Suppressor macrophage treated with lipopolysaccharide for 4 hours (primary cell): ENCODE measurements at regions not wholly inside any gene's neighbourhood (a gene's known extent, or its start where the extent isn't known, plus 50 kb on each side); places are given as distances from the start of the nearest gene placed in this dataset.
"Not testable (repeated sequence)": the region's sequence is repeated elsewhere in the genome, so short reads cannot be mapped to it uniquely, and the experiment has no call there.

Experiments used
- DNase-seq: peaks from one replicate; pipeline ENCODE4 v3.0.0-alpha.2; 2020

DNA sequence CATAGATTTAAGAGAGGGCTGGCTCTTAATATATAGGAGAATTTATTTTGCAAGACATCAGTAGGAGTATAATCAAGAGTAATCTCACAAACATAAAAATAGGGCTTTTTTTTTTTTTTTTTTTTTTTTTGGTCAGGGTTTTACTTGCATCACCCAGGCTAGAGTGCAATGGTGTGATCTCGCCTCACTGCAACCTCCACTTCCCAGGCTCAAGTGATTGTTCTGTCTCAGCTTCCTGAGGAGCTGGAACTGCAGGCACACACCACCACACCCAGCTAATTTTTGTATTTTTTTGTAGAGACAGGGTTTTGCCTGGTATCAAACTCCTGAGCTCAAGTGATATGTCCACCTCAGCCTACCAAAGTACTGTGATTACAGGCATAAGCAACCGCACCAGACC is 535.3 kb downstream of the CCSER2 start:
- DNase-seq, result no peak

DNA sequence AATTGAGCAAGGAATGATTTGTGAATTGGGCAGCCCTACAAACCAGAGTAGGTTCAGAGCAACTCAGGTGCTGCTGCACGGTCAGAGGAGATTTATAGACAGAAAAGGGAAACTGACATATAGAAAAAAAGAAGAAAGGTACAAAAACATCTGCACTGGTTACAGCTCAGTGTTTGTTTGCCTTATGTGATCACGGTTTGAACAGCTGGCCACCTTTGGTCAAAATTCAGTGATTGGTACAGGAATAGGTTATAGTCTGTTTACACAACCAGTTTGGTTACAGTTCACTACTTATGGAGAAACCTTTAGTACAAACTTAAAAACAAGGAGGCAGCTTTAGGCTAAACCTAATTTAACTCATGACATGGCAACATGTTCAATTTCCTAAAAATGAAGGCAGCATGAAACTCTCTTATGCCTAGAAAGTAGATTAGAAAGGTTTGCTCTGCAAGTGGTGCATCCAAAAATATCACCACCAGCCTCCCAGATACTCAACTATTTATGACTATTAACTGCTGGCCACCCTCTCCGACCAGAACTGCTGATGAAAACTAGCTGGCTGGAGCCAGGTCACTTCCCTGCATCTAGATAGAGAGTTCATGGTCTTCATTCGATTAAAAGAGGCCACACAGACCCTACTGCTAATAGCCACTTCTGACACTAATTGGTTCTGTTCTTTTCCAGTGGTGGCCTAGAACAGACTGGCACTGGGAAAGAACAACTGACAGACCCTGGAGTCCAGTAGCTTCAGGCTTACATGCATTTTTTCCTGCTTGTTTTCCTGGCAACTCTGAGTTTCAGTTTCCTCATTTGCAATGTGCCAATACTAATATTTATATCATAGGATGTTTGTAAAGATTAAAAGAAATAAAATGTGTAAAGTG is 548.0 kb downstream of the CCSER2 start:
- DNase-seq, result no peak

DNA sequence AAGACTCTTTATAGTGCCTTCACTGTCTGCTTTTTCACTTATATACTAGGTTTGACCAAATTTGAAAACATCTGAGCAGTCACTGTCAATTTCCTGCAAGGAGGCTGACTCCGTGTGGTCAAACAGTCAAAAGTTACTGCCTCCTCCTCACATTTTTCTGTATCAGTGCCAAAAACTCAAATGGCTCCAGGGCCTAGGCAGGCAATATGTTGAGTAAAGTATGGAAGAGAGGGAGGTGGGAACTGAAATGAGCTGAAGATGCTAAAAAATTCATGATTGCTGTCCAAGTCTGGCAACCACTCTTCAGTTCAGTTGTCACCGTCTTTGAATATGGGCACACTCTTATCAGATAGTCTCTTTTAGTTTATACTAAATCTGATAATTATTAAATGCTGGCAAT is 551.6 kb downstream of the CCSER2 start:
- no peak for DNase-seq

DNA sequence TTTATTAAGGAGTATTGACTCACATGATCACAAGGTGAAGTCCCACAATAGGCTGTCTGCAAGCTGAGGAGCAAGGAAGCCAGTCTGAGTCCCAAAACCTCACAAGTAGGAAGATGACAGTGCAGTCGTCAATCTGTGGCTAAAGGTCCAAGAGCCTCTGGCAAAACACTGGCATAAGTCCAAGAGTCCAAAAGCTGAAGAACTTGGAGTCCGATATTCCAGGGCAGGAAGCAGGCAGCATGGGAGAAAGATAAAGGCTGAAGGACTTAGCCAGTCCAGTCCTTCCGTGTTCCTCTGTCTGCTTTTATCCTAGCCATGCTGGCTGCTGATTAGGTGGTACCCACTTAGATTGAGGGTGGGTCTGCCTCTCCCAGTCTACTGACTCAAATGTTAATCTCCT is 553.3 kb downstream of the CCSER2 start:
- DNase-seq, result not testable (repeated sequence)

DNA sequence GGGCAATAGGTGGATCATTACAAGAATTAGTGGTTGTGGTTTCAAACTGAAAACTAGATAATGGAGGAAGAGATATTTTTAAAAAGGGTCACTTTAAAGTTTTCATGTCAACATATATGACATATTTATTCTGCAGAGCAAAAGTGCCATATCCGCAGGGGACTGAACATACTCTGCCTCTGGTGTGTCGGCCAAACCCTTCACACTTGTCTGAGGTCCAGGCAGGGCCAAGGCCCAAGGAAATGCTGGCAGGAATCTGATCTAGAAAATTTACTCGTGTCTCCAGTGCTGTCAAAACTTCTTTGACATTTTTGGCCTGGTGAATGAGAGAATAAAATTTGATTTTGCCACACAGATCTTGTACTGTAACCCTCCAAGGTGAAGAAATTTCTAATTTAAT is 562.3 kb downstream of the CCSER2 start:
- DNase-seq, result no peak

DNA sequence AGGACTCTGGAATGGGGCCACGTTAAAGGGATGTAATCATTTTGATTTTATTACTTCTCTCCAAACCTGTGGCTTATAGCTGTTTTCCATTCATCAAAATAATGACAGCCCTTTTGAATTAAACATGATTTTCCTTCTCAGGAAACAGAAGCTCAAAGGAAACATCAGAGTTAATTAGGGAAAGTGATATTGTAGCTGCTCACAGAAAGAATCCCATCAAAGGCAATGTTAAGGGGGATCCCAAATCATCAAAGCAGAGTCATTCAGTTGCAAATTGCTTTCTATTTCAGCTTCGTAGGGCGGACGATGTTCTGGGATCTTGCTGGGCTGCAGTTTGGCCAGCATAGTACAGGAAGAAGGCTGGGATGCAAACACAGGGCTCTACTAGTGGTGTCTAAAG is 563.2 kb downstream of the CCSER2 start:
- no peak for DNase-seq

DNA sequence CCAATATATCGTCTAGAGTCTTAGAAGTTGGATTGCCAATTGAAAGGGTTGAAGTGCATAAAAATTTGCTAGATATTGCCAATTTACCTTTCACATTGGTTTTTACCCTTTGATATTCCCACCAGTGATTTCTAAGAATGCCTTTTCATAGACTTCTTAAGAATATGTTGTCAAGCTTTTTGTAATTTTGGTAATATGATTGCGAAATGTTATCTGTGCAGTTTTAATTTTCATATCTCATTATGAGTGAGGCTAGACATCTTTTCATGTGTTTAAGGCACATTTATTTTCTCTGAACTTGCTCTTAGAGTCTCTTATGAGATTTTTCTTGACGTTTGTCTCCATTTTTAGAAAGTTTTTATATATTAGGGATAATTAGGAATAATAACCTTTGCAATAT is 567.2 kb downstream of the CCSER2 start:
- no peak for DNase-seq

DNA sequence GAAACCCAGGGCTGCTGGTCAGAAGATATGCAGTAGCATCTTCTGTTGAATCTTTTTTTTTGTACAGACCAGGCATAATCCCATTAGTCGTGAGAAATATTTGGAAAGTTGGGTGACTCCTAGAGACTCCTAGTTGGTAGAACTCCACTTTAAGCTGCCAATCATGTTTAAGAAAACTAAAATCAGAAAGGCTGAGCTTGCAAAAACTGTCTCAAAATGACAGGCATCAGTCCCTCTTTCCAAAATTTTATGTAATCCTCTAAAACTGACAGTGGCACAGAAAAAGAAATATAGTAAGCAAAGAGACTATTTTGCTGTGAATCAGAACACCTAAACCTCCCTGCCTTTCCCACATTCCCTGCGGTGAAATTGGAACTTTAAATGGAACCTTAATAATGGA is 568.5 kb downstream of the CCSER2 start:
- no peak for DNase-seq

DNA sequence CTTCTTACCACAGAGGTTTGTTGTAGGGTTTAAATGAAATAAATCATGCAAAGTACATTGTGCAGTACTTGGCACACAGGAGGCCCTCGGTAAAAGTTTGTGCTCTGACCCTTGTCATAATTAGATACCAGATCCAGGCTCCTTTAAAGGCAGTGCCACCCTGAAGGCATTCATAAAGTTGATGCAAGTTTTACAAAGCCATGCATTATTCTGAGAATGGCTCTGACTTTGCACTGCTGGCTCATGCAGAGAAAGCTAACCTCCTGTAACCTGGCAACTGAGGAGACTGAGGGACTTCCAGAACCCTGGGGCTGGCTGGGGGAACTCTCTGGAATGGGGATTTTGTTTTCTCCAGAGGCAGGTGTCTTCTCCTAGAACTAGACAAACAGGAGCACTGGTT is 570.9 kb downstream of the CCSER2 start:
- no peak for DNase-seq

DNA sequence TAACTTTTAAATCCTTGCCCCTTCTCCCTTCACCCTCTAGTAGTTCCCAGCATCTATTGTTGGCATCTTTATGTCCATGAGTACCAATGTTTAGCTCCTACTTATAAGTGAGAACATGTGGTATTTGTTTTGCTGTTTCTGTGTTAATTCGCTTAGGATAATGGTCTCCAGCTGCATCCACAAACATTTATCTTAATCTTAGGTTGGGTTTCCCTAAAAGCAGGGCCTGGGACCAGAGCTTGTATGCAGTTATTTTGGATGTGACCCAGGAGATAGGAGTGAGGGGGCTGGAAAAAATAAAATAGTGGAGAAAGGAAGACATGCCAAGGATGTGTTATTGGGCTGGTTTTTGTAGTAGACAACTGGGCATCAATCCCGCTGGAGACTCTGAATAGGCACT is 571.8 kb downstream of the CCSER2 start:
- DNase-seq, result no peak

DNA sequence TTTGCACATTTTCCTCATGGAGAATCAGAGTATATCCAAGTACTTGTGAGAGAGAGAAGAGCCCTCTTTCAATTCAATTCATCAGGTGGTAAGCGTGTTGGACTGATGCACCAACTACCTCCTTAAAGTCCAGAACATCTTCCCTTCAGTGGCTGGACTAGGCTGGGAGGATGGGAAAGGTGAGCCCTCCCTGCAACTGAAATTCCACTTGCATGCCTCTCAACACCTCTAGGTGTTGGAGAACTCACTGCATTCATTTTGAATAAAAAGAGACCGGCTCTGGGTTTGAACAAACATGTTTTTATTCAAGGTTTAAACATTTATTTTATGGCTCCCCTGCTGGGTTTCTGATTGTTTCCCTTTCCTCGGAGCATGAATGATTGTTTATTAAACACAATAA is 573.5 kb downstream of the CCSER2 start:
- no peak for DNase-seq

DNA sequence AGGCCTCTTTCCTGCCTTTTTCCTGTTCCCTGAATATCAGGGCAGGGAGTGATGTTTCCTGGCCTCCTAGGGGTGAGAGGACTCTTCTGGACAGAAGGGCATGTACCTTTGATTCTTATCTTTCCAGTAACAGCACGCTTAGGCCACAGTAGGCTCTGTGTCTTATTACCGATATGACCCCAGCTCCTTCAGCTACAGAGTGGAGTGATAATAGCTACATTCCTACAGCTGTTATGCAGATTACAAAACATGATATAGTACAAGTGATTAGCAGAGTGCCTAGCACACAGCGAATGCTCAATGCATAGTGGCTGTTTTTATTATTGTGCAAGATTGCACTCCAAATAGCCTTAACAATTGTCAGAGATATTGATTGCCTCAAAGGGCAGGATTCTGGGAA is 574.2 kb downstream of the CCSER2 start:
- no peak for DNase-seq

DNA sequence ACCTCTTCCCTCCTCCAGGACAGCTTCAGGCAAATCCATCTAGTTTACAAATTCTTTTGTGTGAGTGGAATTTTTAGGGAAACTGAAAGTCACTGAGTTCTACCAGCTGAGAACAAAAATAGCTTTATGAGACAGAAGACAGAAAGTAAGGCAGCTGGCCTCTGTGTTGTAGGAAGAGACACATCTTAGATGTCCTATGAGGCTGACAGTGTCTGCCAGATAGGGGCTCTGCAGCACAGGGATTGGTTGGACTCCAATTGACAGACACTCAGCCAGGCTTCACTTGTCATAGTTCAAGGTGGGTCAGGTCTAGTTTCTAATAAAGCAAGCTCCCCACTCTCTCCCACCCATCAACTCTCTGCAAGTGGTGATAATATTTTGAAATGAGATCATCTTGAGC is 574.9 kb downstream of the CCSER2 start:
- DNase-seq, result no peak

DNA sequence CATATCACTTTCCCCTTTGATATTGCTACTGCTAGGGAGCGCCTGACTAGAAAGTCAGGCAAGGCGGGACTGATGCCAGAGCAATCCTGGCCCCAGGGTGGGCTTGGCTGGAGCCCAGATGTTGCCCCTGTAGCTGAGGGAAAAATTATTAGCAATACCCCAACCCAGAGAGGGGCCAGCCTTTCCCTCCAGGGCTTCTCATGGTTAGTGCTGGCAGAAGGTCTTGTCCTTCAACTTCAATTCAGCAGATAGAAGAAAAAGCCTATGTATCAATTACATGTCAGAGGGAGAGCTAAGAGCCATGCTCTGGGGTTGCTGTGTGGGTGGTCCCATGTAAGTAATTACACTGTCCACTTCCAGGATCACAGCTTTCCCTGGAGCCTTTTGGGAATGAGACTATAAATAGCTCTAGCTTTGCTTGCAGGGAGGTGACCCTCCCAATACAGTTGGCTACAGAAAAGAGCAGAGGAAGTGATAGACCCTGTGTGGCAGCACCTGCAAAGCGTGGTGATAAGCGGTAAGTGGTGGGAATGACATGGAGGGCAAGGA is 579.1 kb downstream of the CCSER2 start:
- no peak for DNase-seq

DNA sequence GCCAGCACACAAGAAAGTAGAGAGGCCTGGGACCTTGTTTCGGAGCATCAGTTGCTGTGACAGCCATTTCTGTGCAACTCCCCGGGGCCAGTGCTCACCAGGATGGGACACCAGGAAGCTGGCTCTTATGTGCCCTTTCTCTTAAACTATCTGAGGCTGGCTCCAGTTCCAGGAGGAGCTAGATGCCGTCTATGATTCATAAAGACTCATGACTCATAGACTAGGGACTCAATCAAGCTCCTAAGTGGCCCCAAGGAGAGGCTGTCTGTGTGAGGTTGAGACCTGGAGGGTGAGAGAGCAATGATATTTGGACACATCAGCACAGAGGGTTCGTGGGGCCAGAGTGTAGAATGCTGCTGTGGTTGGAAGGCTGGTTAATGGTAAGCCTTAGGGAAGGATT is 580.1 kb downstream of the CCSER2 start:
- no peak for DNase-seq

DNA sequence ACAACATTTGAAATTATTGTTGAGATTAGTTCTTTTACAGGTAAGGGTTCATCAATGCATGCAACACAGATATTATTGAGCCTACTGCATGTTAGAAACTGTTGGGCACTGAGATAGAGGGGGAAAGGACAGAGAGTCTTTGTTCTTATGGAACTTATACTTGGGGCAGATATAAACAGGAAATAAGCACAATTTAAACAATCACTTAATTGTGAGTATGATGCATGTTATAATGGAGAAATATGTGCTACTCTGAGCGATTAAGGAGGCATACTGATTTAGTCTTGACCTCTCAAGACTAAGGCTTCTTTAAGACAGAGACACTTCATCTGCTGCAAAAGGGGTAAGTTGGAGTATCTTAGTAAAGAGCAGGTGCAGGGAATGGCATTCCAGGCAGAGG is 593.3 kb downstream of the CCSER2 start:
- DNase-seq, result no peak

DNA sequence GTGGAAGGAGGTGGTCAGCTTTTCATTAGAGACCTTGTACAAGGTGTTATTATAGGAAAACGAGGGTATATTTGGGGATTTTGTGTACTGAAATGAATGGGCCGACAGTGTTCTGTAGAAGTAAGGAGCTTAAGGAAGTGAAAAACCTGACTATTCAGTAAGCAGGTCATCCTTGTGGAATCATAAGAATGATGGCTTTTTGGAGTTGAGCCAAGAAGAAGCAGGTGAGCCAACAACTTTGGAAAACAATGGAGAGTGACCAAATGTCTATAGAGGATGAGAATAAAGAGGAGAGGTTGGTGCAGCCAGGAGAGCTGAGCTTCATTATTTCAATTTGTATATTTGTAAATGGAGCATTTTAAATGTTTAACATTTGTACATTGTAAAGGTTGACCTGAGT is 595.7 kb downstream of the CCSER2 start:
- no peak for DNase-seq

DNA sequence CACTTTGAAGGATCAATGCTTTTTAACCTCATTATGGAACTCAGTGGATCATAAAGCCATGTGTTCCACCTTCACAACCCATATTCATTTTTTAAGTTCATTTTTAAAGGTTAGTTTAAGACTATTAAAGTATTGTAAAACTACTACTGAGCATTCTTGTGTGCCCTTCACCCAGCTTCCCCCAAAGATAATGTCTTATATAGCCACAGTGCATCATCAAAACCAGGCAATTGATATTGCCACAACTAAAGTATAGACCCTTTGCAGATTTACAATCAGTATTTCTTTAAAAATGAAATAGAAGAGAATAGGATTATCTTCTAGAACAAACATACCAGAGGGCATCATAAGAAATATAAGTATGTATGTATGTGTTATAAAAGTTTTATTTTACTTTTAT is 597.1 kb downstream of the CCSER2 start:
- no peak for DNase-seq

DNA sequence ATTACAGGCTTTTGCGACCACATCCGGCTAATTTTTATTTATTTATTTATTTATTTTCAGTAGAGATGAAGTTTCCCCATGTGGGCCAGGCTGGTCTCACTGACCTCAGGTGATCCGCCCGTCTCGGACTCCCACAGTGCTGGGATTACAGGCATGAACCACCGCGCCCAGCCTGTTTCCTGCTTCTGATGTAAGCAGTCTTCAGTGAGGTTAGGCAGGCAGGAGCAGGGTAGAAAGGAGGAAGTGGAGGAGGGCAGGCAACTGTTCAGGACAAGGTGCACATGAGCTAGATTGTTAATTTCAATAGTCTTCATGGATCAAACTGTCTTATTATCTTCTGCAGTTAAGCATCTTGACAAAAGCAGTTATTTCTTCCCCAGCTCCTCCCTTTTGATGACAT is 605.0 kb downstream of the CCSER2 start:
- no peak for DNase-seq

DNA sequence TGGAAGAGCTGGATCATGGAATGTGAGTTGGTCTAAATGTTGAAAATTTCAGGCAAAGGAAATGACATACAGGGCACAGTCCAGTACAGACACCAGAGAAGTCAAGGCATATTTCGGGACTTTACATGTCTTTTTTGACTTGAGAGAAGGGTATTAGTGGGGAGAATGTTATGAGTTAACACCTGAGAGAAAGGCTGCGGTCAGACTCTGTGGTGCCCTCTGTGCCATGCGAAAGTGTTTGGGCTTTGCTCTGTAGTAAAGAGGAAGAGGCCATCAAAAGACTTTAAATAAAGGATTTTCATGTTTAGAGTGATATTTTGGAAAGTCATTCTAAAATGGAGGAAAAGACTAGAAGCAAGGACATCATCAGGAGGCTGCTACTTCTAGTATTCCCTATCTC is 607.4 kb downstream of the CCSER2 start:
- DNase-seq, result no peak

DNA sequence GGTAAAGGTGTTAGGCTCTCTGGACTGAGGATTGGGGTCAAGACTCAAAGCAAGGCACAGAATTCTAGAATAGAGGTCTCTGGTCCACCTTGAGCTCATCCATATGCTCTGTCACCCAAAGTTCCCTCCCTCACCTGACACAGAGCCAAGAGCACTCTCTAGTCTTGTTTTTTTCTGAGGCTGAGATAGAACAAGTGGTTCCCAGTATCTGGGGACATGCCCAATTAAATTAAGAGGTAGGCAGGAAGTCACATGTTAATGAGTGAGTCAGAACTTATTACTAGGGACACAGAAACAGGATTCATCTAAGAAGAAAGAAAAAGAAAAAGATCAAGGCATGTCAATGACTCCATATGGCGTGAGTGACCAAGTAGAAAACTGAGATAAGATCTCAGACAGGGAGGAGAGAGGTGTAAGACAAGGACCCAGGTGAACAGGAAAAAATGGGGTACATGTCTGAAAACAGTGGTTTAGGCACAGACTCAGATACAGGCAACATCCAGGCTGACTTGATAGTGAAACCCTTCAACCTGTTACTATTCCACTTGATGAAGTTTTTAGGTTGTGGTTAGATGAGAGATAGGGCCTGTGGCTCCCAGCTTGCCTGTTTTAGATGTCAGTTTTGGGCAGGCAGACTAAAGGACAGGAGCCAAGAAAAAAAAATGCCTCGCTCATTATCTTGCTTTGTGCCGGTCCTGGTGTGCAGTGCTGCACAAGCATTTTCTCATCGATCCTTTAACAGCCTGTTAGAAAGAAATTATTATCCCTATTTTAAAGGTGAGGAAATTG is 609.9 kb downstream of the CCSER2 start:
- no peak for DNase-seq

DNA sequence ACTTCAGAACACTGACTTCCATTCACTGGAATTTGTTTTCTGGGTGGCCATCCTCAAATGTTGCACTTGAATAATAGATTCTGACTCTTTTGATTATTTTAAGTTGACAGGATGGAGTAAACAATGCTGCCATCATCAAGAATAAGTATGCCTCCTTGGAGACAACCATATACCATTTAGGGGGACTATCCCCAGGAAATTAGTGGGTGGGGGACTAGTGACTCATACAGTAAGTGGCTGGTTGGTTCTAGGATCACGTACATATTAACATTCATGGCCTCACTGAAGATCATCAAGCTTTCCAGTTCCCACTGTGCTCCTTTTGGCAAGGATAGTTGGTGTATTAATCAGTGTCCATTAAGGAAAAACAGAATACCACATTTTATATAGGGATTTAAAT is 615.2 kb downstream of the CCSER2 start:
- no peak for DNase-seq

DNA sequence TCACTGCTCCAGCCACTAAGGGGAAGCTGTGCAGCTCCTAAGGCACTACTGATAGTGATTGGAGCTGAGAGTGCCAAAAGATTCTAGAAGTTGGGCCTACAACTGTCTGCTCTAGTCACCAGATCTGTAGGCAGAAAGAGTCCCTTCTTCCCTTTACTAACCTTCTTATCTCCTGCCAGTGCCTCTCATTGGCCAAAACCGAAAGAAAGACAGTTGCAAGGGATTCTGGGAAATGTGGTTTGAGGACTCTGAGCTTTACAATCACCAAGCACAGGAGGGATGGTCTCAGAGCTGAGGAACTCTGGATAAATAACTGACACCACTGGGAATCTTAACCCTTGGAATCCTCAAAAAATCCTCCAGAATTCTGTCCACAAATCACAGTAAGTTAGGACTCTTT is 615.8 kb downstream of the CCSER2 start:
- no peak for DNase-seq

DNA sequence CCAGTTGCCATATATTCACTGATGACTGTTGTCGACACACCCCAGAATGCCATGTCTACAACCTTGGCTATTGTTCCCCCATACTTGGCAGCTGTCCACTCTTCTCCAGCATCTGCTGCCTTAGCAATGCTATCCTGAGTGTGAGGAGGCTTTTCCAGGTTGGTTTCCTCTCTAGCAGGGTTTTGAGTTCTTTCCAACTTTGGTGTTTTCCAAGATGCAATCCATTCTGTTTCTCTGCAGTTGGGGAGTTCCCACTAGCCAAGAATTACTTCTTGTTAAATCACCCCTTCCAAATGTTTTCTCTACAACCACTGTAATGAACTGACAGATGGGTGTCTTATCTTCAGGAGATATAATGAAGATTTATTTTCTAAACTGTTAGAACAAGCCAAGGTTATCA is 617.4 kb downstream of the CCSER2 start:
- no peak for DNase-seq
